OCI-LY1 (cell line): ENCODE measurements at regions not wholly inside any gene's neighbourhood (a gene's known extent, or its start where the extent isn't known, plus 50 kb on each side); places are given as distances from the start of the nearest gene placed in this dataset.

ENCODE experiments used
- CTCF ChIP-seq: fragments of 200-600 bp; sonication (generic), shearing (Covaris generic); IDR thresholded peaks from 2 replicates; pipeline ENCODE4 v1.5.1; 2017; ENCODE audit warnings: mild to moderate bottlenecking, antibody characterized with exemption, low read length, moderate library complexity, mixed read lengths
- EZH2 ChIP-seq: fragments of 200-600 bp; sonication (generic), shearing (Covaris generic); IDR thresholded peaks from 2 replicates; pipeline ENCODE4 v1.8.0; 2017; ENCODE audit warnings: borderline replicate concordance, mixed run types, mild to moderate bottlenecking, antibody characterized with exemption, low read length, moderate library complexity, mixed read lengths

- TF ChIP-seq CTCF (no peak), EZH2 (no peak)
Measured at GRCh38 chr13:90883592-90883991, 463.9 kb upstream of the MIR17HG start.
